Loucy (cell line): ENCODE measurements at regions not wholly inside any gene's neighbourhood (a gene's known extent, or its start where the extent isn't known, plus 50 kb on each side); places are given as distances from the start of the nearest gene placed in this dataset.

Source experiments
- H2AFZ ChIP-seq: fragments of 200-600 bp; sonication (generic); 2 replicates; pipeline ENCODE4 v1.6.0; 2016; ENCODE audit warnings: antibody characterized with exemption, mild to moderate bottlenecking, low read length, moderate library complexity
- H3F3A ChIP-seq: fragments of 200-600 bp; 2 replicates; pipeline ENCODE4 v1.6.0; 2016; ENCODE audit warnings: antibody characterized with exemption, low read depth, mild to moderate bottlenecking
- H3K27me3 ChIP-seq: fragments of 200-600 bp; sonication (generic); 2 replicates; pipeline ENCODE4 v1.6.1; 2014; ENCODE audit warnings: low read length, mild to moderate bottlenecking; ENCODE audit not compliant: insufficient read depth, poor library complexity, severe bottlenecking
- H3K36me3 ChIP-seq: fragments of 200-600 bp; sonication (generic); 2 replicates; pipeline ENCODE4 v1.6.1; 2016; ENCODE audit warnings: low read length; ENCODE audit not compliant: insufficient read depth
- H3K4me1 ChIP-seq: fragments of 200-600 bp; sonication (generic); 2 replicates; pipeline ENCODE4 v1.5.1; 2014; ENCODE audit warnings: low read length, mild to moderate bottlenecking; ENCODE audit not compliant: insufficient read depth, poor library complexity, severe bottlenecking
- H3K4me2 ChIP-seq: fragments of 200-600 bp; sonication (generic); 2 replicates; pipeline ENCODE4 v1.6.0; 2014; ENCODE audit warnings: antibody characterized with exemption, low read length, low read depth, mild to moderate bottlenecking; ENCODE audit not compliant: poor library complexity, severe bottlenecking
- H3K4me3 ChIP-seq: fragments of 200-600 bp; sonication (generic); 2 replicates; pipeline ENCODE4 v1.5.1; 2014; ENCODE audit warnings: low read length, mild to moderate bottlenecking, mixed read lengths; ENCODE audit not compliant: poor library complexity, severe bottlenecking
- H3K79me2 ChIP-seq: fragments of 200-600 bp; sonication (generic); 2 replicates; pipeline ENCODE4 v1.6.1; 2014; ENCODE audit warnings: low read length; ENCODE audit not compliant: insufficient read depth
- H3K9ac ChIP-seq: fragments of 200-600 bp; sonication (generic); 2 replicates; pipeline ENCODE4 v1.6.0; 2014; ENCODE audit warnings: mild to moderate bottlenecking, low read depth, low read length, moderate library complexity; ENCODE audit not compliant: poor library complexity, severe bottlenecking
- H3K9me2 ChIP-seq: fragments of 200-600 bp; sonication (generic); replicated peaks from 2 replicates; pipeline ENCODE4 v1.6.1; 2016; ENCODE audit warnings: low read depth, low read length, mixed read lengths
- H3K9me3 ChIP-seq: fragments of 200-600 bp; sonication (generic); 2 replicates; pipeline ENCODE4 v1.6.1; 2014; ENCODE audit warnings: mild to moderate bottlenecking, antibody characterized with exemption, low read length, low read depth; ENCODE audit not compliant: insufficient read depth
- H4K20me1 ChIP-seq: fragments of 200-600 bp; sonication (generic); 2 replicates; pipeline ENCODE4 v1.6.0; 2014; ENCODE audit warnings: antibody characterized with exemption, low read length, mild to moderate bottlenecking; ENCODE audit not compliant: insufficient read depth, poor library complexity, severe bottlenecking
- EZH2phosphoT487 ChIP-seq: fragments of 200-600 bp; IDR thresholded peaks from 2 replicates; pipeline ENCODE4 v1.6.1; 2018; ENCODE audit warnings: antibody characterized with exemption, mild to moderate bottlenecking, moderate library complexity, borderline replicate concordance
- TF ChIP-seq, protein P1 (sequence below): fragments of 200-600 bp; sonication (generic); conservative IDR thresholded peaks from 2 replicates; pipeline ENCODE4 v1.5.1; 2014; ENCODE audit warnings: mild to moderate bottlenecking, antibody characterized with exemption, low read length

DNA sequence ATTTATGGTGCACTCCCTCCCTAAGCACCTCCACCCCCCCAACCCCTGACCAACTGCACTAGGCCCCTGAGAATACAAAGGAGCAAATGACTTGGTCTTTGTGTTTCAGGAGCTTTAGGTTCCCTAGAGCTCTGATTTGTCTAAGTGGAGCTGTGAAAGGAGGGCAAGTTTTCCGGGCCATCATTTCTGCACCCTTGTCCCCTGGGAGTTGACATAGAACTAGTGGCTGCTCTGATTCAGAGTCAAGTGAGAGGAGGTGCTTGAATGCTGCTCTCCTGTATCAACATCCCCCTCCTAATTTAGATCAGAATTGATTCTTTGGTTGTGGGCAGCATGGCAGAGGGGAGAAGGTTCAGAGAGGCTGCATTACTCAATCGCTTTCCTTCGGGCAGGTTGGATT is 391.6 kb downstream of the KCNRG start:
- H3K36me3 ChIP-seq, result no peaks in the 10 kb centered on the region

GRCh38 chr13:50408068-50408467 is 392.8 kb downstream of the KCNRG start:
- TF ChIP-seq EZH2phosphoT487, result no peak
- TF ChIP-seq, protein P1, sequence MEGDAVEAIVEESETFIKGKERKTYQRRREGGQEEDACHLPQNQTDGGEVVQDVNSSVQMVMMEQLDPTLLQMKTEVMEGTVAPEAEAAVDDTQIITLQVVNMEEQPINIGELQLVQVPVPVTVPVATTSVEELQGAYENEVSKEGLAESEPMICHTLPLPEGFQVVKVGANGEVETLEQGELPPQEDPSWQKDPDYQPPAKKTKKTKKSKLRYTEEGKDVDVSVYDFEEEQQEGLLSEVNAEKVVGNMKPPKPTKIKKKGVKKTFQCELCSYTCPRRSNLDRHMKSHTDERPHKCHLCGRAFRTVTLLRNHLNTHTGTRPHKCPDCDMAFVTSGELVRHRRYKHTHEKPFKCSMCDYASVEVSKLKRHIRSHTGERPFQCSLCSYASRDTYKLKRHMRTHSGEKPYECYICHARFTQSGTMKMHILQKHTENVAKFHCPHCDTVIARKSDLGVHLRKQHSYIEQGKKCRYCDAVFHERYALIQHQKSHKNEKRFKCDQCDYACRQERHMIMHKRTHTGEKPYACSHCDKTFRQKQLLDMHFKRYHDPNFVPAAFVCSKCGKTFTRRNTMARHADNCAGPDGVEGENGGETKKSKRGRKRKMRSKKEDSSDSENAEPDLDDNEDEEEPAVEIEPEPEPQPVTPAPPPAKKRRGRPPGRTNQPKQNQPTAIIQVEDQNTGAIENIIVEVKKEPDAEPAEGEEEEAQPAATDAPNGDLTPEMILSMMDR, result no peak
- H3K79me2 ChIP-seq, result no peaks in the 10 kb centered on the region
- H3K4me2 ChIP-seq, result no peak overlapping the region
- H3K9ac ChIP-seq, result no peak overlapping the region
- H3F3A ChIP-seq, result no peaks in the 10 kb centered on the region
- peaks cover 17% of the 10 kb centered on the region for H3K4me1 ChIP-seq
- H3K9me2 ChIP-seq, result no peaks in the 10 kb centered on the region
- H2AFZ ChIP-seq, result no peak overlapping the region
- no peaks in the 10 kb centered on the region for H4K20me1 ChIP-seq
- no peak overlapping the region for H3K4me3 ChIP-seq
- no peaks in the 10 kb centered on the region for H3K9me3 ChIP-seq
- no peaks in the 10 kb centered on the region for H3K36me3 ChIP-seq
- H3K27me3 ChIP-seq, result no peaks in the 10 kb centered on the region

More for the DNA sequence above, 391.6 kb downstream of the KCNRG start:
- no peak overlapping the region for H3K4me3 ChIP-seq
- no peaks in the 10 kb centered on the region for H3K9me3 ChIP-seq
- H3K4me2 ChIP-seq, result no peak overlapping the region
- no peaks in the 10 kb centered on the region for H3F3A ChIP-seq
- no peak overlapping the region for H3K9ac ChIP-seq
- no peak overlapping the region for H2AFZ ChIP-seq
- TF ChIP-seq, protein P1, result no peak
- no peak for TF ChIP-seq EZH2phosphoT487
- H3K79me2 ChIP-seq, result no peaks in the 10 kb centered on the region
- no peaks in the 10 kb centered on the region for H3K27me3 ChIP-seq
- no peaks in the 10 kb centered on the region for H3K9me2 ChIP-seq
- H3K4me1 ChIP-seq, result peaks cover 7% of the 10 kb centered on the region
- H4K20me1 ChIP-seq, result no peaks in the 10 kb centered on the region

- no peaks in the 10 kb centered on the region for H4K20me1 ChIP-seq
- no peak overlapping the region for H3K4me3 ChIP-seq
- H3K27me3 ChIP-seq, result no peaks in the 10 kb centered on the region
- H3K4me1 ChIP-seq, result peaks cover 17% of the 10 kb centered on the region
- no peaks in the 10 kb centered on the region for H3K9me2 ChIP-seq
- no peaks in the 10 kb centered on the region for H3F3A ChIP-seq
- H3K79me2 ChIP-seq, result no peaks in the 10 kb centered on the region
- no peaks in the 10 kb centered on the region for H3K36me3 ChIP-seq
- TF ChIP-seq, protein P1, result no peak
- TF ChIP-seq EZH2phosphoT487, result no peak
- H3K9ac ChIP-seq, result no peak overlapping the region
- no peak overlapping the region for H2AFZ ChIP-seq
- no peaks in the 10 kb centered on the region for H3K9me3 ChIP-seq
- H3K4me2 ChIP-seq, result no peak overlapping the region
Measured at GRCh38 chr13:50409220-50409619, 394.0 kb downstream of the KCNRG start.
